GM19240 (cell line): ENCODE measurements at regions not wholly inside any gene's neighbourhood (a gene's known extent, or its start where the extent isn't known, plus 50 kb on each side); places are given as distances from the start of the nearest gene placed in this dataset.

Experiments used
- DNase-seq: peaks from one replicate; pipeline ENCODE4 v3.0.0; 2011; ENCODE audit warnings: low spot score; ENCODE audit not compliant: insufficient read length

DNA sequence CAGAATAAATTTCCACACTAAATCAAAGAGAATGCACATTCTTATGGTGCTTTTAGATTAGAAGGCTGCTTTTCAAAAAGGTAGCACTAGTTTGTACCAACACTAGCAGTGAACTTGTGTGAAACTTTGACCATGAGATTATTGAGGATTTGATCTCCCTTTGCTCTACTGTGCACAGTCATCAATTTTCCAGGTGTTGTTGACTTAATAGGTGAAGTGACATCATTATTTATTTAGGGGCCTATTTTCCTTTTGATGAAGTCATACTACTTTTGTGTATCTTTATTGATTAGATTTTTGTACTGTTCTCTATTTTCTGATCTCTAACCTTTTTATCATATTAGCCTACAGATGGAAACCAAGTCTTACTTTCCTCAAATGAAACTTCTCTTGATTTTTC lies 507.9 kb upstream of the LCORL start:
- no peak for DNase-seq

- no peak for DNase-seq
These were observed 503.1 kb upstream of the LCORL start for GRCh38 chr4:18524667-18525066.

DNA sequence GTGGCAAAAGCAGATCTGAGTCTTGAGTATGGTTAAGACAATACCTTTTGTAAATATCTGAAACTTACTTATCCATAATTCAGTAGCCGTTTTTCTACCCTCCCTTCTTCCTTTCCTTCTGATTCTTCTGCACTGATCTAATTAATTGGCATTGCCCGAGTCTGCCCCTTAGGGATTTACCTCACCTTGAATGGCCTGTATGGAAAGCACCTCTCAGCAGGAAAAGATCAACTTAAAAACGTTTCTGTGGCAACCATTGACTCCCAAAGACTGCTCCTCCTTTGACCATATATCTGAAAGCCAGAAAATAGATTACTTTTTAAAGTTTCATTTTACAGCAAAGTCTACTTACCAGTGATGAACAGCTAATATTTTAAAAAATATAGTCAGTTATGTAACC lies 496.5 kb upstream of the LCORL start:
- no peak for DNase-seq

DNA sequence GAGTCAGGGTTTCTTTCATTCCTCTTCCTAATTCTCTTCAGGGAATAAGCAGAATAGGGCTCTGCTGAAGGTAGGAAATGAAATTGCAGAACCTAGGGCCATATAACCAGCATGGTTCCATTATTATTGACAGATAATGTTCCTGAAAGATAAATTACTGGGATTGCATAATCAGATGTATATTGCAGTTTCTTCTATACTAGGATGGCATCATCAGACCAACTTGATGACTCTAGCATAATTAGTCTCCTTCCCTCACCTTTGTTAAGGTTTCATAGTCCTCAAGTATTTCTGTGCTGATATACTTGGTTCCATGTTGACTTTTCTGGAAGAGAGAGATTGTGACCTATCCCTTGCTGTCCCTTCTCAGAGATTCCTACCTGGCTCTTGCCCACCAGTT lies 492.3 kb upstream of the LCORL start:
- DNase-seq: no peak

- no peak for DNase-seq
These were observed 491.2 kb upstream of the LCORL start for GRCh38 chr4:18512718-18513117.

- no peak for DNase-seq
These were observed 490.2 kb upstream of the LCORL start for GRCh38 chr4:18511727-18512126.

DNA sequence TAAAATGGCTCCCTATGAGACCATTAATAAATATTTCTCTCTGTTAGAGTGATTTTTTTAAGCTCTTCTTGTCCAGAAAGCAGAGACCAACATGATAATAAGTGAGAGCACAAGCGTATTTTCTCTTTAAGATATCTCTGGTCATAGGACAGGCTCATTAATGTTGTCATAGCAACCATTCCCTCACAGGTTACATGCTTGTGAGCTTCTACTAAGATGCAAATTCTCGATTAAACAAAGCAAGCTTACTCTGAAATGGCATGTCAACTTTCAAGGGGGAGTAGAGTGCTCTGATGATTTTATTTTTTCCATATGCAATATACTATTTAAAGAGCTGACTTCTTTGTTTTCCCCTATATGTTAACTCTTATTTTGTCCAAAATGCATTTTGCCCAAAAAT lies 487.2 kb upstream of the LCORL start:
- DNase-seq: no peak

DNA sequence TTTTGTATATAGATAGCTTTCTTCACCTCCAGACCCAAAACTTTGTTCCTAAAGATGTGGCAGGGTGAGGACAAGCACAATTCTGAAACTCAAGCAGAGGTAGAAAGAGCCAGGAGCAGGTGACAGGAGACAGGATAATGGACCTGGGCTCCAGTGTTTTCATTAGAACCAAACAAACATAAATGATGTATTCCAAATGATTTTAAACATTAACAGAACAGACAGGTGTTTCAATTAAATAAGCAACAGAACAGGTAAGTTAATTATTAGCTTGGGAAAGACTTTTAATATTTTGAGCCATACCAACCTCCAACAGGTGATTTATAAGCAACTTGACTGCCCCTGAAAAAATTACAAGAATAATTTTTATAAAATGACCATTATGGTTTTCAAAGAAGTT lies 459.4 kb upstream of the LCORL start:
- no peak for DNase-seq

DNA sequence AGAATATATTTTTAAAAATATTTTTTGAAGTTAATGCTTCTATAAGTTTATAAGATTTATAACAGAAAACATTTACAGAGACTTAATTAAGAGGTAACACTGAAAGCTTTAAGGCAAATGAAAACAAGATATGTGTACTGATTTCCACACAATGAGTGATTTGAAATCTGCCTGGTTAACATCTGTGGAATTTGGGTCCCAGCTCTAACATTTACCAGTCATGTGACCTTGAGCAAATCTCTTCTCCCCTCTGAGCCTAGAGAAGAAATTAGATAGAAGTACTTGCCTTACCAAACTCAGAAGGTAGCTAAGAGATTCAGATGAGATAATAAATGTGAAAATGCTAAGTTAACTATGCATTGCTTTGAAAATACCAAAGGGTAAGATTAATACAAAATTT lies 458.8 kb upstream of the LCORL start:
- DNase-seq: no peak

DNA sequence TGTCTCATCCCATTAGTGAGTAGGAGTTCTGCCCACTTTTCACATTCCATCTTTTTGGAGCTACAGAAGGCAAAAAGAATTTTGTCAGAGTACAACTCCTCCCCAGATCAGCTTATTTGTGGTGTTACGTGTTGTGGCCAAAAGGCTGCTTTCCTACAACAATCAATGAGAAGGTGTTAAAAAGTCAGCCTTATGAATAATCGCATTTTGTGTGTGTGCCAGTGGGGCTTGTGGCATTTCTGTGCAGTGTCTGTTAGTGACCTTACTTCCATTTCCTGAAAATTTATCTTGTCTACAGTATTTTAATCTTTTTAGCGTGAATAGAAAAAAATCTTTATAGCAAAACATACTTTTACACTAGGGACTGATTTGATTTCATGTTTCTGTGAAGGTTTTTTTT lies 458.3 kb upstream of the LCORL start:
- no peak for DNase-seq

- DNase-seq: no peak
These were observed 442.5 kb upstream of the LCORL start for GRCh38 chr4:18463987-18464559.

- no peak for DNase-seq
These were observed 436.9 kb upstream of the LCORL start for GRCh38 chr4:18458465-18458864.

DNA sequence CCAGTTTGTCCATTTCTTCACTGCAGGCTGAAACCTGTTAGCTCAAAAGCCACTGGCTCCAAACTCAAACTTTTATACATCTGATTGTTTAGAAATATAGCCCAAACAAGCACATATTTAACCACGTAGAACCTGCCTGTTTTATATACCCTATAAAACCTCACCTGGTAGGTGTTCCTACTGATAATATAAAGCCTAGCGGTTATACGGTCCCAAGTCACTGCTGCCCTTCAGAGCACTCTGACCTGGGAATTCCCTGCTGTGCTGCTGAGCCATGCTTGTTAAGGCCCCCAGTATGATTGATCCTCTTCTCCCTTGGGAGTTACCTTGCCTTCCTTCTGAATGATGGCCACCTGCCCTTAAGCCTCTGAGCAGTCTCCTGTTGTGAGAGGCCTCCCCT lies 432.8 kb upstream of the LCORL start:
- DNase-seq: no peak

DNA sequence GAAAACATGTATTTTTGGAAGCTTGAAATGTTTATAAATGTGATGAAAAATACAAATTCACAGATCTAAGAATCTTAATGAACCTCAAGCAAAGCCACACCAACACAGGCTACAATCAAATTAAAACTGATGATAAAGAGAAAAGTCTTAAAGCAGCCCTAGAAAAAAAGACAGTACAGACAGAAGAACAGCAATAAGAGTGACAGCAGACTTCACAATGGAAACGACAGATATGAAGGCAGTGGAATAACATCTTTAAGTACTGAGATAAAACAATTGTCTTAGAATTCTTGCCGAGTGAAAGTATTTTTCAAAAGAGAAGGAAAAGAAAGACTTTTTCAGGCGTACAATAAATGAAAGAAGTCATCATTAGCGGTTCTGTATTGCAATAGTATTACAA lies 423.6 kb upstream of the LCORL start:
- no peak for DNase-seq

GRCh38 chr4:18444206-18444605 lies 422.7 kb upstream of the LCORL start:
- no peak for DNase-seq

GRCh38 chr4:18442957-18443356 lies 421.4 kb upstream of the LCORL start:
- DNase-seq: no peak

GRCh38 chr4:18441676-18442075 lies 420.1 kb upstream of the LCORL start:
- no peak for DNase-seq

DNA sequence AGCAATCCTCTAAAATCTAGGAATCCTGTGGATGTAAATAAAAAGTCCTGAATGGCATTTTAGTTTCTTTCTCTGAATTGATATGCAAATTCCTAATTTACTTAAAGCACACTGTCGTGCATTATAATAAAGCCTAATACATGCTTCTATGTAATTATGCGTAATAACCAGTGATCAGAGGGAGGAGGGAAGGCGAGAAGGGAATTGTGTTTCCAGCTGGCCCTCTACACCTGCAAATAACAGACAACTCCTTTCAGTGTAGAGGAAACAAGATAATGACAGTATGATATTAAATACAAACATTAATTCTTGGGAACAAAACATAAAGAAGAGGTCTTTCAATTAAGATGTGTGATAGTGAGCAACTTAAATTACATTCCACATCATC lies 419.6 kb upstream of the LCORL start:
- DNase-seq: no peak

- no peak for DNase-seq
These were observed 419.1 kb upstream of the LCORL start for GRCh38 chr4:18440527-18441202.

GRCh38 chr4:18439311-18439710 lies 417.8 kb upstream of the LCORL start:
- DNase-seq: no peak

GRCh38 chr4:18435781-18436180 lies 414.2 kb upstream of the LCORL start:
- no peak for DNase-seq

- DNase-seq: no peak
These were observed 401.1 kb upstream of the LCORL start for GRCh38 chr4:18422685-18423084.

DNA sequence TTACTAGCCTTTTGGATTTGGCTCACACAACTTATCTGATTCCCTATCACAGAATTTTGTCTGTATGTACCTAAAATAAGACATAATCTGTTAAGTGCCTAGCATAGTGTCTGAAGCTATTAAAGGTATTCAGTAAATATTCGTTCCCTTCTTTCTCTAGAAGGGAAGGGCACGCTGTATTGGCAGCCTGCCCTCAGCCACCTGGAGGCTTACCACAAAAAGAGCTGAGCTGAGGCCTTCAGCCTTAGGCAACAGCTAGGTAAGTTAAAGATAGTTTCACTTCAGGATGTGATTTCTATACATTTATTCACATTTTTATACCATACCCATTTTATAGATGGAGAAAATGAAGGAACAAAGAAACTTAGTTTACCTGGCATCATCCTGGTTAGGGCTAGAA lies 400.0 kb upstream of the LCORL start:
- DNase-seq: no peak

DNA sequence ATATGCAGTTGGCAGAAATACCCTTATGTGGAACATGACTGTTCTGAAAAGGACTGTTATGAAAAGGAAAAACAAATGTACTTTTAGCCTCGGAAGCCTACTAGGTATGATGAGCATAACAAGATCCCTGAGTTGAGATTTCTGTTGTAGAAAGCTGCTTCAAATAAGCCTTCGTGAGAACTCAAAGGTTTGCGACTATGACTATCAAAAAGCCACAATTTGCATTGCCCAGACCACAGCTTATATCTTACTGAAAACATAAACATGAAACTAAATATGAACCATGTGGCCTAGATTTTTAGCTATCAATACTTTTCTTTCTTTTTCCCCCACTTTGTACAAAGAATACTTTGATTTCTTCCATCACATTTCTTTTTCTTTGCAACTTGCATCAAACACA lies 398.2 kb upstream of the LCORL start:
- DNase-seq: no peak
